ENCODE measurements at regions not wholly inside any gene's neighbourhood (a gene's known extent, or its start where the extent isn't known, plus 50 kb on each side); places are given as distances from the start of the nearest gene placed in this dataset.

DNA sequence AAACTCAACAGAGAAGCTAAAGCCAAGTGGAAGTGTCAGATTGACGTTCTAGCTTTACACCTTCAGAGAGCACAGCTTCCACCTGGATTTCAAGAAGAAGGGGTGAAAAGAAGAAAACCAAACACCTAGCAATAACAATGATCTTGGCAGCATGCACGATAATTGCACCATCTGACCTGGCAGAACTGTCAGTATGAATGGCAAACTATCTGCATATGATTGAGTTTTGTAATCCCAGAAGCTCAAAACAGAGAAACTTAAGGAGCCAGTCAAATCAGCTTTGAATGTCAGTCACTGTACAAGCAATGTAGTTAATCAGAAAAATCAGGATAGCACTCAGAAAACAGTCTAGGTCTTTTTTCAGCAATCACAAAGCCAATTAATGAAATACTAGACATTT lies 427.1 kb downstream of the ZFHX3 start:
- ChIA-PET POLR2A (no interaction called here), RAD21 (ENCODE audit: low non-redundant PET in 1 of 2, low total read pairs in 2 of 2, uncharacterized antibody in 2 of 2, unreplicated experiment in 2 of 2) (no interaction called here), CTCF (no interaction called here)
- no peaks in the 10 kb centered on the region for H4K20me1 ChIP-seq (ENCODE audit: insufficient read depth)
- ATAC-seq (no peak), DNase-seq (ENCODE audit: low read depth, low spot score) (no peak)
- H2AFZ ChIP-seq (ENCODE audit: low read depth, low read length, poor library complexity, severe bottlenecking) = no peak overlapping the region
- intact Hi-C loops (cut with micrococcal nuclease) = no loop called here
- no peak overlapping the region for H3K9ac ChIP-seq (ENCODE audit: low read length)
- no peak overlapping the region for H3K27ac ChIP-seq (ENCODE audit: low read depth, low read length)
- H3K27me3 ChIP-seq (ENCODE audit: insufficient read depth, low read length) = no peaks in the 10 kb centered on the region
- H3K9me2 ChIP-seq (ENCODE audit: insufficient read depth) = no peaks in the 10 kb centered on the region
- H3K4me2 ChIP-seq (ENCODE audit: low read length) = no peak overlapping the region
- H3K9me3 ChIP-seq (ENCODE audit: control insufficient read depth in 1 of 2, insufficient read depth in 1 of 2, low read depth in 1 of 2, low read length in 2 of 2) = no peaks in the 10 kb centered on the region
- BruUV-seq (replicated peaks) = no TSS peak
- H3K4me3 ChIP-seq (replicated peaks in 1 of 2; ENCODE audit: low read depth in 1 of 2, low read length in 2 of 2) = no peak overlapping the region
- TF ChIP-seq, protein P1, sequence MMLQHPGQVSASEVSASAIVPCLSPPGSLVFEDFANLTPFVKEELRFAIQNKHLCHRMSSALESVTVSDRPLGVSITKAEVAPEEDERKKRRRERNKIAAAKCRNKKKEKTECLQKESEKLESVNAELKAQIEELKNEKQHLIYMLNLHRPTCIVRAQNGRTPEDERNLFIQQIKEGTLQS (IDR thresholded peaks at IDR 0.05) = no peak
- no peak for TF ChIP-seq JUND (IDR thresholded peaks at IDR 0.05)
- no peak for TF ChIP-seq SIN3A (IDR thresholded peaks at IDR 0.05; ENCODE audit: low read depth)
- TF ChIP-seq ZFX (IDR thresholded peaks at IDR 0.05) = no peak
- TF ChIP-seq EZH2 (IDR thresholded peaks at IDR 0.05) = no peak
- TF ChIP-seq, protein P2, sequence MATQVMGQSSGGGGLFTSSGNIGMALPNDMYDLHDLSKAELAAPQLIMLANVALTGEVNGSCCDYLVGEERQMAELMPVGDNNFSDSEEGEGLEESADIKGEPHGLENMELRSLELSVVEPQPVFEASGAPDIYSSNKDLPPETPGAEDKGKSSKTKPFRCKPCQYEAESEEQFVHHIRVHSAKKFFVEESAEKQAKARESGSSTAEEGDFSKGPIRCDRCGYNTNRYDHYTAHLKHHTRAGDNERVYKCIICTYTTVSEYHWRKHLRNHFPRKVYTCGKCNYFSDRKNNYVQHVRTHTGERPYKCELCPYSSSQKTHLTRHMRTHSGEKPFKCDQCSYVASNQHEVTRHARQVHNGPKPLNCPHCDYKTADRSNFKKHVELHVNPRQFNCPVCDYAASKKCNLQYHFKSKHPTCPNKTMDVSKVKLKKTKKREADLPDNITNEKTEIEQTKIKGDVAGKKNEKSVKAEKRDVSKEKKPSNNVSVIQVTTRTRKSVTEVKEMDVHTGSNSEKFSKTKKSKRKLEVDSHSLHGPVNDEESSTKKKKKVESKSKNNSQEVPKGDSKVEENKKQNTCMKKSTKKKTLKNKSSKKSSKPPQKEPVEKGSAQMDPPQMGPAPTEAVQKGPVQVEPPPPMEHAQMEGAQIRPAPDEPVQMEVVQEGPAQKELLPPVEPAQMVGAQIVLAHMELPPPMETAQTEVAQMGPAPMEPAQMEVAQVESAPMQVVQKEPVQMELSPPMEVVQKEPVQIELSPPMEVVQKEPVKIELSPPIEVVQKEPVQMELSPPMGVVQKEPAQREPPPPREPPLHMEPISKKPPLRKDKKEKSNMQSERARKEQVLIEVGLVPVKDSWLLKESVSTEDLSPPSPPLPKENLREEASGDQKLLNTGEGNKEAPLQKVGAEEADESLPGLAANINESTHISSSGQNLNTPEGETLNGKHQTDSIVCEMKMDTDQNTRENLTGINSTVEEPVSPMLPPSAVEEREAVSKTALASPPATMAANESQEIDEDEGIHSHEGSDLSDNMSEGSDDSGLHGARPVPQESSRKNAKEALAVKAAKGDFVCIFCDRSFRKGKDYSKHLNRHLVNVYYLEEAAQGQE (IDR thresholded peaks at IDR 0.05; ENCODE audit: low read depth) = no peak
- TF ChIP-seq ZNF274 (IDR thresholded peaks at IDR 0.05; ENCODE audit: low read depth, low read length) = no peak
- no peak for TF ChIP-seq EZH2phosphoT487 (IDR thresholded peaks at IDR 0.05; ENCODE audit: borderline replicate concordance)
- no peak for TF ChIP-seq POLR2A (IDR thresholded peaks at IDR 0.05; ENCODE audit: borderline replicate concordance, extremely low read depth, insufficient read depth, insufficient read length)
- peaks cover 32% of the 10 kb centered on the region for H3K79me2 ChIP-seq (ENCODE audit: insufficient read depth, low read length)
- no peaks in the 10 kb centered on the region for H3K4me1 ChIP-seq (ENCODE audit: control insufficient read depth in 1 of 2, insufficient read depth in 2 of 2, low read length in 2 of 2)
- no peaks in the 10 kb centered on the region for H3K36me3 ChIP-seq (ENCODE audit: control insufficient read depth in 1 of 2, insufficient read depth in 2 of 2, low read length in 2 of 2)

Data from HCT116 (cell line).